ENCODE measurements at regions not wholly inside any gene's neighbourhood (a gene's known extent, or its start where the extent isn't known, plus 50 kb on each side); places are given as distances from the start of the nearest gene placed in this dataset.

DNA sequence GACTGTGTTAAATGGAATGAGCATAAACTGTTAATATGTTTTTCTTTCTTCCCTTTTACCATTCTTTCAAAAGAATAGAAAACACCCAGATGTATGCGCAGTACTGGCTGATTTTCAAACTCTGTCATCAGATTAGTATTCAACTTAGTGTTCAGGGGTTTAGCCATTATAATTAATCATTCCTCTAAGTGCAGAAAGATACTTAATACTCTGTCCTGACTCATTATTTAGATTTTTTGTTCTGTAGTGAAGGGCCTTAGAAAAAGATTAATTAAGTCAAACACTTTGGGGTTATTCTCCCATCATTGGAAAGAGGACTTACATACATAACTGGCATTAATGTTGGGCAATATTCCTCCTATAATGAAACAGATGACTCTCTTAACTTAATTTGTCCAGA lies 1316.7 kb upstream of the SLC10A2 start:
- TF ChIP-seq, protein P1, sequence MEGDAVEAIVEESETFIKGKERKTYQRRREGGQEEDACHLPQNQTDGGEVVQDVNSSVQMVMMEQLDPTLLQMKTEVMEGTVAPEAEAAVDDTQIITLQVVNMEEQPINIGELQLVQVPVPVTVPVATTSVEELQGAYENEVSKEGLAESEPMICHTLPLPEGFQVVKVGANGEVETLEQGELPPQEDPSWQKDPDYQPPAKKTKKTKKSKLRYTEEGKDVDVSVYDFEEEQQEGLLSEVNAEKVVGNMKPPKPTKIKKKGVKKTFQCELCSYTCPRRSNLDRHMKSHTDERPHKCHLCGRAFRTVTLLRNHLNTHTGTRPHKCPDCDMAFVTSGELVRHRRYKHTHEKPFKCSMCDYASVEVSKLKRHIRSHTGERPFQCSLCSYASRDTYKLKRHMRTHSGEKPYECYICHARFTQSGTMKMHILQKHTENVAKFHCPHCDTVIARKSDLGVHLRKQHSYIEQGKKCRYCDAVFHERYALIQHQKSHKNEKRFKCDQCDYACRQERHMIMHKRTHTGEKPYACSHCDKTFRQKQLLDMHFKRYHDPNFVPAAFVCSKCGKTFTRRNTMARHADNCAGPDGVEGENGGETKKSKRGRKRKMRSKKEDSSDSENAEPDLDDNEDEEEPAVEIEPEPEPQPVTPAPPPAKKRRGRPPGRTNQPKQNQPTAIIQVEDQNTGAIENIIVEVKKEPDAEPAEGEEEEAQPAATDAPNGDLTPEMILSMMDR (IDR thresholded peaks at IDR 0.05; ENCODE audit: low read depth, low read length) = no peak
- no peak for TF ChIP-seq EZH2phosphoT487 (IDR thresholded peaks at IDR 0.05; ENCODE audit: low read depth)

Measured in OCI-LY3 (cell line).